Loucy (cell line): ENCODE measurements at regions not wholly inside any gene's neighbourhood (a gene's known extent, or its start where the extent isn't known, plus 50 kb on each side); places are given as distances from the start of the nearest gene placed in this dataset.

Experiments
- H2AFZ ChIP-seq: fragments of 200-600 bp; sonication (generic); 2 replicates; pipeline ENCODE4 v1.6.0; 2016; ENCODE audit warnings: antibody characterized with exemption, mild to moderate bottlenecking, low read length, moderate library complexity
- H3F3A ChIP-seq: fragments of 200-600 bp; 2 replicates; pipeline ENCODE4 v1.6.0; 2016; ENCODE audit warnings: antibody characterized with exemption, low read depth, mild to moderate bottlenecking
- H3K27me3 ChIP-seq: fragments of 200-600 bp; sonication (generic); 2 replicates; pipeline ENCODE4 v1.6.1; 2014; ENCODE audit warnings: low read length, mild to moderate bottlenecking; ENCODE audit not compliant: insufficient read depth, poor library complexity, severe bottlenecking
- H3K36me3 ChIP-seq: fragments of 200-600 bp; sonication (generic); 2 replicates; pipeline ENCODE4 v1.6.1; 2016; ENCODE audit warnings: low read length; ENCODE audit not compliant: insufficient read depth
- H3K4me1 ChIP-seq: fragments of 200-600 bp; sonication (generic); 2 replicates; pipeline ENCODE4 v1.5.1; 2014; ENCODE audit warnings: low read length, mild to moderate bottlenecking; ENCODE audit not compliant: insufficient read depth, poor library complexity, severe bottlenecking
- H3K4me2 ChIP-seq: fragments of 200-600 bp; sonication (generic); 2 replicates; pipeline ENCODE4 v1.6.0; 2014; ENCODE audit warnings: antibody characterized with exemption, low read length, low read depth, mild to moderate bottlenecking; ENCODE audit not compliant: poor library complexity, severe bottlenecking
- H3K4me3 ChIP-seq: fragments of 200-600 bp; sonication (generic); 2 replicates; pipeline ENCODE4 v1.5.1; 2014; ENCODE audit warnings: low read length, mild to moderate bottlenecking, mixed read lengths; ENCODE audit not compliant: poor library complexity, severe bottlenecking
- H3K79me2 ChIP-seq: fragments of 200-600 bp; sonication (generic); 2 replicates; pipeline ENCODE4 v1.6.1; 2014; ENCODE audit warnings: low read length; ENCODE audit not compliant: insufficient read depth
- H3K9ac ChIP-seq: fragments of 200-600 bp; sonication (generic); 2 replicates; pipeline ENCODE4 v1.6.0; 2014; ENCODE audit warnings: mild to moderate bottlenecking, low read depth, low read length, moderate library complexity; ENCODE audit not compliant: poor library complexity, severe bottlenecking
- H3K9me2 ChIP-seq: fragments of 200-600 bp; sonication (generic); replicated peaks from 2 replicates; pipeline ENCODE4 v1.6.1; 2016; ENCODE audit warnings: low read depth, low read length, mixed read lengths
- H3K9me3 ChIP-seq: fragments of 200-600 bp; sonication (generic); 2 replicates; pipeline ENCODE4 v1.6.1; 2014; ENCODE audit warnings: mild to moderate bottlenecking, antibody characterized with exemption, low read length, low read depth; ENCODE audit not compliant: insufficient read depth
- H4K20me1 ChIP-seq: fragments of 200-600 bp; sonication (generic); 2 replicates; pipeline ENCODE4 v1.6.0; 2014; ENCODE audit warnings: antibody characterized with exemption, low read length, mild to moderate bottlenecking; ENCODE audit not compliant: insufficient read depth, poor library complexity, severe bottlenecking
- CTCF ChIP-seq: fragments of 200-600 bp; sonication (generic); conservative IDR thresholded peaks from 2 replicates; pipeline ENCODE4 v1.5.1; 2014; ENCODE audit warnings: mild to moderate bottlenecking, antibody characterized with exemption, low read length
- EZH2phosphoT487 ChIP-seq: fragments of 200-600 bp; IDR thresholded peaks from 2 replicates; pipeline ENCODE4 v1.6.1; 2018; ENCODE audit warnings: antibody characterized with exemption, mild to moderate bottlenecking, moderate library complexity, borderline replicate concordance

GRCh38 chr16:59391617-59392364 is 657.7 kb upstream of the GOT2 start:
- Histone ChIP-seq H3K9ac (no peak overlapping the region), H3K9me2 (no peaks in the 10 kb centered on the region), H3K9me3 (no peaks in the 10 kb centered on the region), H3K4me3 (no peak overlapping the region), H3K36me3 (no peaks in the 10 kb centered on the region), H3K4me1 (no peaks in the 10 kb centered on the region), H4K20me1 (no peaks in the 10 kb centered on the region), H3F3A (no peaks in the 10 kb centered on the region), H3K79me2 (no peaks in the 10 kb centered on the region), H3K27me3 (no peaks in the 10 kb centered on the region), H3K4me2 (no peak overlapping the region), H2AFZ (no peak overlapping the region)
- TF ChIP-seq CTCF (no peak), EZH2phosphoT487 (no peak)

- TF ChIP-seq EZH2phosphoT487 (no peak), CTCF (no peak)
Observed at GRCh38 chr16:59385959-59386358, 651.8 kb upstream of the GOT2 start.

GRCh38 chr16:59385491-59385890 is 651.4 kb upstream of the GOT2 start:
- Histone ChIP-seq H2AFZ (no peak overlapping the region), H3K79me2 (no peaks in the 10 kb centered on the region), H3K9me2 (no peaks in the 10 kb centered on the region), H3K9ac (no peak overlapping the region), H3K9me3 (no peaks in the 10 kb centered on the region), H3K36me3 (no peaks in the 10 kb centered on the region), H3K4me2 (no peak overlapping the region), H4K20me1 (no peaks in the 10 kb centered on the region), H3K27me3 (no peaks in the 10 kb centered on the region), H3K4me3 (no peak overlapping the region), H3K4me1 (no peaks in the 10 kb centered on the region), H3F3A (no peaks in the 10 kb centered on the region)
- no peak for TF ChIP-seq CTCF
- no peak for TF ChIP-seq EZH2phosphoT487

More at GRCh38 chr16:59385959-59386358, 651.8 kb upstream of the GOT2 start:
- Histone ChIP-seq H3K9ac (no peak overlapping the region), H2AFZ (no peak overlapping the region), H3K4me3 (no peak overlapping the region), H3K9me3 (no peaks in the 10 kb centered on the region), H3K79me2 (no peaks in the 10 kb centered on the region), H3F3A (no peaks in the 10 kb centered on the region), H4K20me1 (no peaks in the 10 kb centered on the region), H3K4me1 (no peaks in the 10 kb centered on the region), H3K36me3 (no peaks in the 10 kb centered on the region), H3K4me2 (no peak overlapping the region), H3K9me2 (no peaks in the 10 kb centered on the region), H3K27me3 (no peaks in the 10 kb centered on the region)
